ENCODE measurements at regions not wholly inside any gene's neighbourhood (a gene's known extent, or its start where the extent isn't known, plus 50 kb on each side); places are given as distances from the start of the nearest gene placed in this dataset.

DNA sequence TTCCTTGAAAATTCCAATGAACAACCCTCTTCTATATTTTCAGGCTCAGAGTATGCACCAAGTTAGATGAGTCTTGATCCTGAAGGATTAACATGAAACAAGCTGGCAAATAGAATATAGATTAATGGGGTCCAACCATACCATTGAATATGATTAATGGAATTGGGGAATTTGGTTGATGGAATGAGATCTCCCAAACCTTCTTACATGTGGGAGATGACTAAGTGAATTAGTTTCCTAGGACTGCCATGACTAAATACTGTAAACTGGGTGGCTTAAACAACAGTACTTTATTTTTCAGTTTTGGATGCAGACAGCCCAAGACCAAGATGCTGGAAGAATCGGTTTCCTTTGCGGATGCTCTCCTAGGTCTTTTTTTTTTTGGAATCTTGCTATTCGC lies 347.0 kb downstream of the QKI start:
- TF ChIP-seq POLR2A (IDR thresholded peaks at IDR 0.05) (no peak), EP300 (IDR thresholded peaks at IDR 0.05; ENCODE audit: low read depth) (no peak)
- TF ChIP-seq, protein P1, sequence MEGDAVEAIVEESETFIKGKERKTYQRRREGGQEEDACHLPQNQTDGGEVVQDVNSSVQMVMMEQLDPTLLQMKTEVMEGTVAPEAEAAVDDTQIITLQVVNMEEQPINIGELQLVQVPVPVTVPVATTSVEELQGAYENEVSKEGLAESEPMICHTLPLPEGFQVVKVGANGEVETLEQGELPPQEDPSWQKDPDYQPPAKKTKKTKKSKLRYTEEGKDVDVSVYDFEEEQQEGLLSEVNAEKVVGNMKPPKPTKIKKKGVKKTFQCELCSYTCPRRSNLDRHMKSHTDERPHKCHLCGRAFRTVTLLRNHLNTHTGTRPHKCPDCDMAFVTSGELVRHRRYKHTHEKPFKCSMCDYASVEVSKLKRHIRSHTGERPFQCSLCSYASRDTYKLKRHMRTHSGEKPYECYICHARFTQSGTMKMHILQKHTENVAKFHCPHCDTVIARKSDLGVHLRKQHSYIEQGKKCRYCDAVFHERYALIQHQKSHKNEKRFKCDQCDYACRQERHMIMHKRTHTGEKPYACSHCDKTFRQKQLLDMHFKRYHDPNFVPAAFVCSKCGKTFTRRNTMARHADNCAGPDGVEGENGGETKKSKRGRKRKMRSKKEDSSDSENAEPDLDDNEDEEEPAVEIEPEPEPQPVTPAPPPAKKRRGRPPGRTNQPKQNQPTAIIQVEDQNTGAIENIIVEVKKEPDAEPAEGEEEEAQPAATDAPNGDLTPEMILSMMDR (IDR thresholded peaks at IDR 0.05): no peak
